IMR-90 (cell line): ENCODE measurements at regions not wholly inside any gene's neighbourhood (a gene's known extent, or its start where the extent isn't known, plus 50 kb on each side); places are given as distances from the start of the nearest gene placed in this dataset.
"Not testable (repeated sequence)": the region's sequence is repeated elsewhere in the genome, so short reads cannot be mapped to it uniquely, and the experiment has no call there.

Source experiments
- ATAC-seq: fragments of 200-7000 bp; cut with Tn5 transposase; 2 replicates; pipeline ENCODE4 v1.9.1; 2020; ENCODE audit warnings: low read depth, mild to moderate bottlenecking, moderate library complexity
- BruUV-seq: library from RNA; stranded (reverse); fragments of 400-500 nt; replicated peaks from 2 replicates; lab custom pipeline; 2021; lab: Mats Ljungman, UMichigan
- CTCF ChIA-PET: fragments of 300-600 bp; formaldehyde crosslinking; extraction: SDS; loops from one replicate; lab custom pipeline; 2021; ENCODE audit warnings: antibody characterized with exemption; lab: Yijun Ruan, JAX
- POLR2A ChIA-PET: fragments of 300-600 bp; sonication (Branson Sonifier 250); formaldehyde crosslinking; loops from one replicate; lab custom pipeline; 2022; ENCODE audit warnings: antibody characterized with exemption; ENCODE audit not compliant: unreplicated experiment; lab: Charles Lee
- DNase-seq: peaks from one replicate; pipeline ENCODE4 v3.0.0; 2013
- H2AFZ ChIP-seq: replicated peaks from 2 replicates; pipeline ENCODE3; 2013; ENCODE audit warnings: low read length, mild to moderate bottlenecking; ENCODE audit not compliant: poor library complexity
- H2AK5ac ChIP-seq: 2 replicates; pipeline ENCODE4 v1.6.1; 2013; ENCODE audit warnings: low read depth, low read length, inconsistent platforms
- H2AK9ac ChIP-seq: replicated peaks from 2 replicates; pipeline ENCODE3; 2013; ENCODE audit warnings: mild to moderate bottlenecking, low read depth, low read length, moderate library complexity; ENCODE audit not compliant: poor library complexity
- H2BK120ac ChIP-seq: 2 replicates; pipeline ENCODE4 v1.6.1; 2013; ENCODE audit warnings: low read depth, low read length, inconsistent platforms
- H2BK15ac ChIP-seq: 3 replicates; pipeline ENCODE4 v1.6.1; 2013; ENCODE audit warnings: low read depth, low read length, inconsistent platforms
- H2BK20ac ChIP-seq: 2 replicates; pipeline ENCODE4 v1.6.1; 2013; ENCODE audit warnings: low read depth, mild to moderate bottlenecking, inconsistent platforms, low read length, moderate library complexity
- H2BK5ac ChIP-seq: 2 replicates; pipeline ENCODE4 v1.6.1; 2013; ENCODE audit warnings: mild to moderate bottlenecking, low read depth, low read length, inconsistent platforms; ENCODE audit not compliant: poor library complexity, severe bottlenecking
- H3K14ac ChIP-seq: replicated peaks from 2 replicates; pipeline ENCODE4 v1.6.1; 2013; ENCODE audit warnings: low read depth, low read length, inconsistent platforms
- H3K18ac ChIP-seq: 2 replicates; pipeline ENCODE4 v1.6.1; 2013; ENCODE audit warnings: low read depth, low read length, control low read depth
- H3K23ac ChIP-seq: 2 replicates; pipeline ENCODE4 v1.6.1; 2013; ENCODE audit warnings: low read depth, low read length, inconsistent platforms
- H3K27ac ChIP-seq: 2 replicates; pipeline ENCODE4 v1.5.1; 2013; ENCODE audit warnings: mild to moderate bottlenecking, control low read depth, low read length; ENCODE audit not compliant: insufficient read depth
- H3K27me3 ChIP-seq: 2 replicates; pipeline ENCODE4 v1.6.1; 2013; ENCODE audit warnings: low read length; ENCODE audit not compliant: control insufficient read depth, insufficient read depth
- H3K36me3 ChIP-seq: 2 replicates; pipeline ENCODE4 v1.6.1; 2013; ENCODE audit warnings: low read length, mixed read lengths; ENCODE audit not compliant: control insufficient read depth, insufficient read depth
- H3K4ac ChIP-seq: 2 replicates; pipeline ENCODE4 v1.6.1; 2013; ENCODE audit warnings: low read depth, low read length, inconsistent platforms
- H3K4me1 ChIP-seq: 2 replicates; pipeline ENCODE4 v1.6.1; 2013; ENCODE audit warnings: low read length, mixed read lengths; ENCODE audit not compliant: control insufficient read depth, insufficient read depth
- H3K4me2 ChIP-seq: 2 replicates; pipeline ENCODE4 v1.6.1; 2013; ENCODE audit warnings: low read depth, mild to moderate bottlenecking, control low read depth, low read length, moderate library complexity
- H3K4me3 ChIP-seq: 2 replicates; pipeline ENCODE4 v1.5.1; 2013; ENCODE audit warnings: low read depth, mild to moderate bottlenecking, control low read depth, low read length, moderate library complexity; ENCODE audit not compliant: insufficient read depth
- H3K56ac ChIP-seq: 2 replicates; pipeline ENCODE4 v1.6.1; 2013; ENCODE audit warnings: low read length, inconsistent platforms; ENCODE audit not compliant: insufficient read depth; ENCODE audit errors: extremely low read depth
- H3K79me1 ChIP-seq, 2 experiments: 2 replicates each; pipeline ENCODE4 v1.6.1; 2013; ENCODE audit warnings: low read length in 2 of 2, inconsistent platforms in 1 of 2, low read depth in 1 of 2
- H3K9ac ChIP-seq: 2 replicates; pipeline ENCODE4 v1.6.1; 2013; ENCODE audit warnings: low read depth, low read length, control low read depth
- H3K9me1 ChIP-seq: 2 replicates; pipeline ENCODE4 v1.6.1; 2013; ENCODE audit warnings: low read length, inconsistent platforms; ENCODE audit not compliant: insufficient read depth
- H3K9me3 ChIP-seq: 2 replicates; pipeline ENCODE4 v1.6.1; 2013; ENCODE audit warnings: low read length; ENCODE audit not compliant: control insufficient read depth, insufficient read depth
- H4K20me1 ChIP-seq: 2 replicates; pipeline ENCODE4 v1.6.1; 2013; ENCODE audit warnings: low read length, inconsistent platforms; ENCODE audit not compliant: insufficient read depth
- H4K5ac ChIP-seq: 2 replicates; pipeline ENCODE4 v1.6.1; 2013; ENCODE audit warnings: mild to moderate bottlenecking, low read depth, low read length, control low read depth
- H4K8ac ChIP-seq, 2 experiments: 2 replicates each; pipeline ENCODE4 v1.6.1; 2013; ENCODE audit warnings: low read depth in 2 of 2, low read length in 2 of 2, control low read depth in 1 of 2, inconsistent platforms in 1 of 2
- H4K91ac ChIP-seq: 2 replicates; pipeline ENCODE4 v1.6.1; 2013; ENCODE audit warnings: low read depth, low read length, inconsistent platforms; ENCODE audit not compliant: insufficient read depth
- RAD21 ChIP-seq: IDR thresholded peaks from 2 replicates; pipeline ENCODE4 v1.6.1; 2012; ENCODE audit warnings: low read length, improper control_type of control experiment
- WGBS, 2 experiments: methylation state at CpG; one replicate each; pipeline versions ENCODE4 v1.1.5 to v1.1.7; 2013; ENCODE audit warnings: missing lambda C conversion rate in 2 of 2; ENCODE audit not compliant: insufficient read length in 1 of 2; ENCODE audit errors: extremely low coverage in 2 of 2; 5-methylcytosine and 5-hydroxymethylcytosine counted together
- dilution Hi-C: fragments of 300-500 bp; cut with HindIII; formaldehyde crosslinking; loops from one replicate; pipeline ENCODE4 v1.14.3; 2018; ENCODE audit warnings: low sequenced_read_pairs; ENCODE audit not compliant: unreplicated experiment
- in situ Hi-C: fragments of 300-500 bp; cut with MboI; formaldehyde crosslinking; loops from 3 replicates; pipeline ENCODE4 v1.14.3; 2019; ENCODE audit warnings: low sequenced_read_pairs, inconsistent platforms, mixed read lengths
- intact Hi-C: fragments of 100-400 bp; cut with micrococcal nuclease; formaldehyde crosslinking; loops from 2 replicates; pipeline ENCODE4 v1.10.0; 2022

GRCh38 chr12:73632661-73633060, 905.0 kb upstream of the ATXN7L3B start (continued):
- no peak for TF ChIP-seq RAD21

- POLR2A ChIA-PET, H4K20me1 ChIP-seq, H3K27ac ChIP-seq, H4K5ac ChIP-seq, H3K4me3 ChIP-seq, H3K4ac ChIP-seq, H4K8ac ChIP-seq, H2AK5ac ChIP-seq, H3K9ac ChIP-seq, in situ Hi-C loops, H3K4me1 ChIP-seq, H2BK15ac ChIP-seq, H2AK9ac ChIP-seq, H3K4me2 ChIP-seq, H3K18ac ChIP-seq, dilution Hi-C loops, DNase-seq, BruUV-seq, H4K91ac ChIP-seq, H3K27me3 ChIP-seq, H3K79me1 ChIP-seq, H2AFZ ChIP-seq, intact Hi-C loops, H2BK120ac ChIP-seq, H3K9me1 ChIP-seq, H3K36me3 ChIP-seq, H2BK20ac ChIP-seq, H2BK5ac ChIP-seq, ATAC-seq, H3K14ac ChIP-seq, H3K9me3 ChIP-seq, H3K23ac ChIP-seq, H3K56ac ChIP-seq: not testable (repeated sequence)
- CTCF ChIA-PET = interaction anchor here (0.6 kb wide), 1 partner anchor 21 kb away, joined by 3 read pairs; no protein-coding TSS in a partner anchor
- no CpG with 5 or more reads among the region's 5 CpGs for WGBS, 2 experiments
Measured at GRCh38 chr12:73639397-73639796, 898.2 kb upstream of the ATXN7L3B start.
